GM12878 (cell line): ENCODE measurements at regions not wholly inside any gene's neighbourhood (a gene's known extent, or its start where the extent isn't known, plus 50 kb on each side); places are given as distances from the start of the nearest gene placed in this dataset.

ENCODE experiments used
- ATAC-seq: fragments of 200-7000 bp; cut with Tn5 transposase; 3 replicates; pipeline ENCODE4 v1.9.1; 2020; ENCODE audit warnings: mild to moderate bottlenecking, moderate library complexity
- BruUV-seq: library from RNA; stranded (reverse); fragments of 400-500 nt; replicated peaks from 2 replicates; lab custom pipeline; 2021; lab: Mats Ljungman, UMichigan
- CTCF ChIA-PET: fragments of 300-600 bp; sonication (Branson Sonifier 250); formaldehyde crosslinking; extraction: SDS; loops from one replicate; lab custom pipeline; 2021; ENCODE audit warnings: inconsistent platforms; lab: Yijun Ruan, JAX
- POLR2A ChIA-PET: fragments of 350-600 bp; formaldehyde crosslinking; extraction: SDS; loops from one replicate; lab custom pipeline; 2021; ENCODE audit warnings: inconsistent platforms; lab: Charles Lee
- RAD21 ChIA-PET: fragments of 300-600 bp; sonication (Branson Sonifier 250); formaldehyde crosslinking; loops from one replicate; lab custom pipeline; 2023; ENCODE audit warnings: antibody characterized with exemption; ENCODE audit not compliant: unreplicated experiment; lab: Charles Lee
- SMC1A ChIA-PET: fragments of 300-600 bp; sonication (Branson Sonifier 250); formaldehyde crosslinking; loops from one replicate; lab custom pipeline; 2023; ENCODE audit not compliant: unreplicated experiment, uncharacterized antibody; lab: Charles Lee
- DNase-seq: peaks from one replicate; pipeline ENCODE4 v3.0.0-alpha.2; 2011; ENCODE audit warnings: low read depth, low spot score
- FAIRE-seq: peaks from 3 replicates; lab custom pipeline; 2011; peaks lifted over from hg19 to GRCh38; lab: Jason Lieb, UNC
- H2AFZ ChIP-seq: 2 replicates; pipeline ENCODE4 v1.6.0; 2011; ENCODE audit warnings: low read depth, low read length, control low read depth; ENCODE audit not compliant: control insufficient read depth
- H3K27ac ChIP-seq: 2 replicates; pipeline ENCODE4 v1.5.1; 2011; ENCODE audit warnings: control low read depth; ENCODE audit not compliant: control insufficient read depth, insufficient read depth
- H3K27me3 ChIP-seq, 2 experiments: replicated peaks in 1 of 2; 2 replicates each; pipeline versions ENCODE4 v1.6.0 to v1.6.1; 2011; ENCODE audit warnings: low read length in 1 of 2; ENCODE audit not compliant: control insufficient read depth in 2 of 2, insufficient read depth in 2 of 2
- H3K36me3 ChIP-seq, 2 experiments: 2 replicates each; pipeline ENCODE4 v1.5.1; 2011; ENCODE audit warnings: low read length in 1 of 2; ENCODE audit not compliant: control insufficient read depth in 2 of 2, insufficient read depth in 2 of 2
- H3K4me1 ChIP-seq: 2 replicates; pipeline ENCODE4 v1.6.1; 2011; ENCODE audit warnings: mild to moderate bottlenecking, low read length, moderate library complexity, mixed read lengths; ENCODE audit not compliant: control insufficient read depth, insufficient read depth
- H3K4me2 ChIP-seq: 2 replicates; pipeline ENCODE4 v1.6.0; 2011; ENCODE audit warnings: control low read depth; ENCODE audit not compliant: control insufficient read depth, insufficient read depth
- H3K4me3 ChIP-seq: fragments of 200-600 bp; sonication (generic); 2 replicates; pipeline ENCODE4 v1.5.1; 2016
- H3K79me2 ChIP-seq: 2 replicates; pipeline ENCODE4 v1.6.0; 2011; ENCODE audit warnings: low read length; ENCODE audit not compliant: control insufficient read depth, insufficient read depth
- H3K9ac ChIP-seq: 2 replicates; pipeline ENCODE4 v1.8.0; 2011; ENCODE audit warnings: low read length, control low read depth, mixed read lengths; ENCODE audit not compliant: control insufficient read depth, insufficient read depth
- H3K9me3 ChIP-seq: replicated peaks from 3 replicates; pipeline ENCODE4 v1.5.1; 2011; ENCODE audit warnings: mild to moderate bottlenecking, low read length; ENCODE audit not compliant: control insufficient read depth, insufficient read depth
- H4K20me1 ChIP-seq: 2 replicates; pipeline ENCODE4 v1.6.0; 2011; ENCODE audit not compliant: control insufficient read depth, insufficient read depth
- ATF7 ChIP-seq: fragments of 450-650 bp; IDR thresholded peaks from 2 replicates; pipeline ENCODE4 v1.6.1; 2016; ENCODE audit warnings: low read depth, mild to moderate bottlenecking
- E2F8 ChIP-seq: fragments of 450-650 bp; IDR thresholded peaks from 2 replicates; pipeline ENCODE4 v1.6.1; 2018; ENCODE audit warnings: mild to moderate bottlenecking, low read depth, moderate library complexity; ENCODE audit not compliant: partially characterized antibody
- EP300 ChIP-seq, 2 experiments: fragments of 150-350 bp in 1 of 2; IDR thresholded peaks; 2 replicates each; pipeline ENCODE4 v1.6.1; 2011 to 2012; ENCODE audit warnings: low read depth in 2 of 2, low read length in 2 of 2, borderline replicate concordance in 1 of 2, improper control_type of control experiment in 1 of 2, inconsistent platforms in 1 of 2; ENCODE audit not compliant: control insufficient read depth in 1 of 2
- HDAC6 ChIP-seq: fragments of 200-600 bp; sonication (generic); IDR thresholded peaks from one replicate; pipeline ENCODE4 v1.8.0; 2017; ENCODE audit warnings: antibody characterized with exemption; ENCODE audit not compliant: unreplicated experiment
- MEF2A ChIP-seq: IDR thresholded peaks from 2 replicates; pipeline ENCODE4 v1.6.1; 2011; ENCODE audit warnings: low read depth, mild to moderate bottlenecking, low read length, moderate library complexity; ENCODE audit not compliant: insufficient read depth
- MYC ChIP-seq: IDR thresholded peaks from 2 replicates; pipeline ENCODE4 v1.6.1; 2011; ENCODE audit warnings: mild to moderate bottlenecking, low read length, moderate library complexity, inconsistent platforms; ENCODE audit not compliant: insufficient read depth, insufficient replicate concordance, insufficient read length, severe bottlenecking
- RAD51 ChIP-seq: fragments of 450-650 bp; IDR thresholded peaks from 2 replicates; pipeline ENCODE4 v1.6.1; 2016; ENCODE audit warnings: moderate library complexity, mild to moderate bottlenecking, inconsistent platforms
- RBBP5 ChIP-seq: fragments of 200-600 bp; sonication (generic); conservative IDR thresholded peaks from 2 replicates; pipeline ENCODE4 v1.6.1; 2016
- RFX5 ChIP-seq: IDR thresholded peaks from 2 replicates; pipeline ENCODE4 v1.6.1; 2011; ENCODE audit warnings: low read depth, low read length, improper control_type of control experiment
- SIX5 ChIP-seq: IDR thresholded peaks from 2 replicates; pipeline ENCODE4 v1.6.1; 2011; ENCODE audit warnings: mild to moderate bottlenecking, low read depth, low read length, moderate library complexity; ENCODE audit not compliant: severe bottlenecking
- SKIL ChIP-seq: fragments of 450-650 bp; IDR thresholded peaks from 2 replicates; pipeline ENCODE4 v1.6.1; 2017; ENCODE audit warnings: mild to moderate bottlenecking, low read depth, inconsistent platforms; ENCODE audit not compliant: poor library complexity, severe bottlenecking
- TAF1 ChIP-seq: IDR thresholded peaks from 2 replicates; pipeline ENCODE4 v1.6.1; 2011; ENCODE audit warnings: mild to moderate bottlenecking, low read depth, low read length, borderline replicate concordance
- WGBS: methylation state at CpG from one replicate; pipeline ENCODE4 v1.1.6; 2016; ENCODE audit warnings: low lambda C conversion rate; ENCODE audit not compliant: insufficient replicate concordance, insufficient coverage; ENCODE audit errors: missing lambda C conversion rate; 5-methylcytosine and 5-hydroxymethylcytosine counted together
- in situ Hi-C: fragments of 300-500 bp; cut with MboI; formaldehyde crosslinking; loops from 9 replicates; pipeline ENCODE4 v1.14.3; 2018; ENCODE audit warnings: mixed read lengths
- intact Hi-C: fragments of 100-400 bp; cut with micrococcal nuclease; formaldehyde crosslinking; loops from one replicate; pipeline ENCODE4 v1.14.2; 2022; ENCODE audit not compliant: unreplicated experiment
- TF ChIP-seq, protein P1 (sequence below): fragments of 450-650 bp; IDR thresholded peaks from 2 replicates; pipeline ENCODE4 v1.6.1; 2017; ENCODE audit warnings: antibody characterized with exemption, mild to moderate bottlenecking, moderate library complexity
- TF ChIP-seq, protein P2 (sequence below): IDR thresholded peaks from 2 replicates; pipeline ENCODE4 v1.6.1; 2011; ENCODE audit warnings: low read depth, mild to moderate bottlenecking, low read length, moderate library complexity, borderline replicate concordance; ENCODE audit errors: extremely low read depth

DNA sequence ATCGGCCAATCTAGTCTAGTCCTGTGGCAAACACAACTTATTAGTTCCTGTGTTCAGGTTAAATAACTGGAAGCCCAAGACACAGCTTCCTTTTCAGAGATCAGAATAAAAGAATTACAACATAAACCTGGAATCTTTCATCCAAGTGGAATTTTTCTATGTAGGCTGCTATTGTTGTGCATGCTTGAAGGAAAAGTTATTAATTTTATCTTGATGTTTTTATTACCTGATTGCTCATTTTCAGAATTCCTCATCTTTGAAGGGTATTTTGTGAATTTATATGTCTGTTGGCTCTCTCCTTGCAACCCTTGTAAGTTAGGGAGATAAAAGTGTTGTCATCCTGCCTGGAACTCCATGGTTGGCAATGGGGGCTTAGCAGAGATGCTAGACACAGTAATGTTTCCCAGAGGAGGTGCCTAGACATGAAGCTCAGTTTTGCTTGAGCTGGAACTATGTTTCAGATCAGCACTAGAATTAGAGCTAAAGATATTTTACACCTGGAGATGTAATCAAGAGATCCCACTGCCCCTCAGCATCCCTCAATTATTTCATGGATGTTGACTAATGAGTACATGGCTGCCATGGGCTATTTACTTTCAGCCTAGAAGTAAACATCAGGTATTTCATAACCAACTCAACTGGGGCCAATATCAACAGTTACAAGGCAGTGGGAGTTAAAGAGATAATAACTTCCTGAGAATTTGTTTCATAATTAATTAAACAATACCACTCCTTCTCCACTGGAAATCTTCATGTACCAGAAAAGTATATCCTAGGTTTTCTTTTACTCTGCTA, 367.0 kb upstream of the MARCKS start:
- SMC1A ChIA-PET, result interaction anchor here (0.6 to 1.9 kb wide), 16 partner anchors 11 to 389 kb away, joined by 3 to 6 read pairs (median 3); no protein-coding TSS in a partner anchor
- no peaks in the 10 kb centered on the region for H4K20me1 ChIP-seq
- H3K4me3 ChIP-seq, result no peak overlapping the region
- H2AFZ ChIP-seq, result no peak overlapping the region
- CTCF ChIA-PET, result interaction anchor here (0.7 to 1.4 kb wide), 9 partner anchors 10 to 389 kb away, joined by 3 to 4 read pairs (median 3); no protein-coding TSS in a partner anchor
- H3K36me3 ChIP-seq, result no peaks in the 10 kb centered on the region
- ATAC-seq (no peak), DNase-seq (no peak), FAIRE-seq (no peak)
- in situ Hi-C loops, result no loop called here
- no peak overlapping the region for H3K9ac ChIP-seq
- 96% methylated on average over 1 of the region's 1 CpG for WGBS
- no peaks in the 10 kb centered on the region for H3K27me3 ChIP-seq
- no peaks in the 10 kb centered on the region for H3K79me2 ChIP-seq
- H3K9me3 ChIP-seq, result no peaks in the 10 kb centered on the region
- no peaks in the 10 kb centered on the region for H3K4me1 ChIP-seq
- intact Hi-C loops, result no loop called here
- H3K27ac ChIP-seq, result no peak overlapping the region
- BruUV-seq, result no TSS peak
- POLR2A ChIA-PET, result no interaction called here
- RAD21 ChIA-PET, result interaction anchor here (0.6 to 1.7 kb wide), 10 partner anchors 14 to 389 kb away, joined by 3 to 5 read pairs (median 4); no protein-coding TSS in a partner anchor
- no peak overlapping the region for H3K4me2 ChIP-seq
- no peak for TF ChIP-seq MEF2A
- no peak for TF ChIP-seq EP300 (IDR thresholded peaks at IDR 0.05; ENCODE audit: borderline replicate concordance in 1 of 2, control insufficient read depth in 1 of 2, low read depth in 2 of 2, low read length in 2 of 2)
- TF ChIP-seq HDAC6, result no peak
- no peak for TF ChIP-seq E2F8
- TF ChIP-seq RFX5, result no peak
- no peak for TF ChIP-seq SIX5
- TF ChIP-seq, protein P1, sequence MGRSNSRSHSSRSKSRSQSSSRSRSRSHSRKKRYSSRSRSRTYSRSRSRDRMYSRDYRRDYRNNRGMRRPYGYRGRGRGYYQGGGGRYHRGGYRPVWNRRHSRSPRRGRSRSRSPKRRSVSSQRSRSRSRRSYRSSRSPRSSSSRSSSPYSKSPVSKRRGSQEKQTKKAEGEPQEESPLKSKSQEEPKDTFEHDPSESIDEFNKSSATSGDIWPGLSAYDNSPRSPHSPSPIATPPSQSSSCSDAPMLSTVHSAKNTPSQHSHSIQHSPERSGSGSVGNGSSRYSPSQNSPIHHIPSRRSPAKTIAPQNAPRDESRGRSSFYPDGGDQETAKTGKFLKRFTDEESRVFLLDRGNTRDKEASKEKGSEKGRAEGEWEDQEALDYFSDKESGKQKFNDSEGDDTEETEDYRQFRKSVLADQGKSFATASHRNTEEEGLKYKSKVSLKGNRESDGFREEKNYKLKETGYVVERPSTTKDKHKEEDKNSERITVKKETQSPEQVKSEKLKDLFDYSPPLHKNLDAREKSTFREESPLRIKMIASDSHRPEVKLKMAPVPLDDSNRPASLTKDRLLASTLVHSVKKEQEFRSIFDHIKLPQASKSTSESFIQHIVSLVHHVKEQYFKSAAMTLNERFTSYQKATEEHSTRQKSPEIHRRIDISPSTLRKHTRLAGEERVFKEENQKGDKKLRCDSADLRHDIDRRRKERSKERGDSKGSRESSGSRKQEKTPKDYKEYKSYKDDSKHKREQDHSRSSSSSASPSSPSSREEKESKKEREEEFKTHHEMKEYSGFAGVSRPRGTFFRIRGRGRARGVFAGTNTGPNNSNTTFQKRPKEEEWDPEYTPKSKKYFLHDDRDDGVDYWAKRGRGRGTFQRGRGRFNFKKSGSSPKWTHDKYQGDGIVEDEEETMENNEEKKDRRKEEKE, result no peak
- TF ChIP-seq TAF1, result no peak
- no peak for TF ChIP-seq RBBP5
- TF ChIP-seq, protein P2, sequence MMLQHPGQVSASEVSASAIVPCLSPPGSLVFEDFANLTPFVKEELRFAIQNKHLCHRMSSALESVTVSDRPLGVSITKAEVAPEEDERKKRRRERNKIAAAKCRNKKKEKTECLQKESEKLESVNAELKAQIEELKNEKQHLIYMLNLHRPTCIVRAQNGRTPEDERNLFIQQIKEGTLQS, result no peak
- TF ChIP-seq ATF7, result no peak
- no peak for TF ChIP-seq SKIL
- TF ChIP-seq RAD51, result no peak
- TF ChIP-seq MYC, result no peak
